Type B pancreatic cell (in vitro differentiated cells): ENCODE measurements at regions not wholly inside any gene's neighbourhood (a gene's known extent, or its start where the extent isn't known, plus 50 kb on each side); places are given as distances from the start of the nearest gene placed in this dataset.

ENCODE experiments used
- DNase-seq: peaks from one replicate; pipeline ENCODE4 v3.0.0; 2021; ENCODE audit warnings: mixed read lengths; ENCODE audit not compliant: unreplicated experiment; ENCODE audit errors: extremely low spot score
- H3K27ac Mint-ChIP-seq: 2 replicates; pipeline ENCODE4 v1.8.0; 2021; ENCODE audit warnings: mild to moderate bottlenecking, mixed read lengths
- H3K27me3 Mint-ChIP-seq: 2 replicates; pipeline ENCODE4 v1.8.0; 2021; ENCODE audit warnings: mixed read lengths
- H3K36me3 Mint-ChIP-seq: 2 replicates; pipeline ENCODE4 v1.8.0; 2021; ENCODE audit warnings: mixed read lengths
- H3K4me1 Mint-ChIP-seq: one replicate; pipeline ENCODE4 v1.8.0; 2021; ENCODE audit warnings: mixed read lengths; ENCODE audit not compliant: unreplicated experiment
- H3K4me3 Mint-ChIP-seq: 2 replicates; pipeline ENCODE4 v1.8.0; 2021; ENCODE audit warnings: mild to moderate bottlenecking, mixed read lengths
- H3K9me3 Mint-ChIP-seq: 2 replicates; pipeline ENCODE4 v1.8.0; 2021; ENCODE audit warnings: mixed read lengths
- TF ChIP-seq, protein P1 (sequence below): fragments of 200-600 bp; sonication (generic); conservative IDR thresholded peaks from 2 replicates; pipeline ENCODE4 v1.5.0; 2021; ENCODE audit warnings: antibody characterized with exemption, mild to moderate bottlenecking

DNA sequence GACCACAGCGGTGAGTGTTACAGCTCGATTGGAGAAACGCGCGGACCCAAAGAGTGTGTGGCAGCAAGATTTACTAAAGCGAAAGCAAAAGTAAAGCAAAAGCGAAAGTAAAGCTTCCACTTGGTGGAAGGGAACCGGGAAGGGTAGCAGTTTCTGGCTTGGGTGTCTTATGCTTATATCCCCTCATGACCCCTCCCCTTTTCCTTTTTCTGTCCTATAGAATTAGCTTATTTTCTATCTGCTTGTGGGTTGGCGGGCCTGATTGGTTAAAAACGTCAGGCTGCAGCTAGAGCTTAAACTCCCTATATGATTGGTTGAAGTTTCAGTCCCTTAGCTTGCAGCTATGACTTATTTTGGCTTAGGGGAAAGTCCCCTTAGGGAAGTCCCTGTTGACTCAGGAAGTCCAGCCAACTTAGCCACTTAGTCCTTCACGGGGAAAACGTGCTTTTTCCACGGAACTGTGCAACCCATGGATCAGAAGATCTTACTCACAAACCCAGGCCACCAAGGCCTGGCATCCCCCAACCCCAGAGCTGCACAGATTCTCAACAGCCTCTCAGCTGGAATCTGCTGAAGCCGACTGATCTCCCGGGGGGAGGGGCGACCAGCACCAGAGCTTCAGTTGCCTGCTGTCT, 114.2 kb upstream of the ADAMTS16 start:
- H3K4me1 Mint-ChIP-seq = no peaks in the 10 kb centered on the region
- no peak for DNase-seq
- no peaks in the 10 kb centered on the region for H3K9me3 Mint-ChIP-seq
- no peak overlapping the region for H3K27ac Mint-ChIP-seq
- peaks cover 6% of the 10 kb centered on the region for H3K27me3 Mint-ChIP-seq
- H3K36me3 Mint-ChIP-seq = no peaks in the 10 kb centered on the region
- H3K4me3 Mint-ChIP-seq = no peak overlapping the region
- TF ChIP-seq, protein P1, sequence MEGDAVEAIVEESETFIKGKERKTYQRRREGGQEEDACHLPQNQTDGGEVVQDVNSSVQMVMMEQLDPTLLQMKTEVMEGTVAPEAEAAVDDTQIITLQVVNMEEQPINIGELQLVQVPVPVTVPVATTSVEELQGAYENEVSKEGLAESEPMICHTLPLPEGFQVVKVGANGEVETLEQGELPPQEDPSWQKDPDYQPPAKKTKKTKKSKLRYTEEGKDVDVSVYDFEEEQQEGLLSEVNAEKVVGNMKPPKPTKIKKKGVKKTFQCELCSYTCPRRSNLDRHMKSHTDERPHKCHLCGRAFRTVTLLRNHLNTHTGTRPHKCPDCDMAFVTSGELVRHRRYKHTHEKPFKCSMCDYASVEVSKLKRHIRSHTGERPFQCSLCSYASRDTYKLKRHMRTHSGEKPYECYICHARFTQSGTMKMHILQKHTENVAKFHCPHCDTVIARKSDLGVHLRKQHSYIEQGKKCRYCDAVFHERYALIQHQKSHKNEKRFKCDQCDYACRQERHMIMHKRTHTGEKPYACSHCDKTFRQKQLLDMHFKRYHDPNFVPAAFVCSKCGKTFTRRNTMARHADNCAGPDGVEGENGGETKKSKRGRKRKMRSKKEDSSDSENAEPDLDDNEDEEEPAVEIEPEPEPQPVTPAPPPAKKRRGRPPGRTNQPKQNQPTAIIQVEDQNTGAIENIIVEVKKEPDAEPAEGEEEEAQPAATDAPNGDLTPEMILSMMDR = no peak

DNA sequence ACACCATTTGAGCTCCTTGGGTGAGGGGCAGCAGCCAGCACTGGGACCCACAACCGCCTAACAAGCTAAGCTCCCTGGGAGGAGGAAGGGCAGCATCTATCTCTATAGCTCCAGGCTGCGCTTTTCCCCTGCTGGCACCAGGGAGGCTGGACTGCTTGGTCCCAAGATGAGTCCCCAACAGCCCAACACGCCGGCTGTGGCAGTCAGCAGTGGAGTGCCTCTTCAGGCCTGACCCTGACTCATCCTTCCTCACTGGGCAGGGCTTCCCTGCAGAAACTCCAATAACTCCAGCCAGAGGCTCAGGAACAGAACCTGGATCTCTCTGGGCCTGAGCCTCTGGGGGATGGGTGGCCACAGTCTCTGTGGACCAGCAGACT, 113.7 kb upstream of the ADAMTS16 start:
- Mint-ChIP-seq H3K4me1 (no peaks in the 10 kb centered on the region), H3K9me3 (no peaks in the 10 kb centered on the region), H3K36me3 (no peaks in the 10 kb centered on the region), H3K27me3 (peaks cover 6% of the 10 kb centered on the region), H3K27ac (no peak overlapping the region), H3K4me3 (no peak overlapping the region)
- DNase-seq = no peak
- TF ChIP-seq, protein P1 = no peak

DNA sequence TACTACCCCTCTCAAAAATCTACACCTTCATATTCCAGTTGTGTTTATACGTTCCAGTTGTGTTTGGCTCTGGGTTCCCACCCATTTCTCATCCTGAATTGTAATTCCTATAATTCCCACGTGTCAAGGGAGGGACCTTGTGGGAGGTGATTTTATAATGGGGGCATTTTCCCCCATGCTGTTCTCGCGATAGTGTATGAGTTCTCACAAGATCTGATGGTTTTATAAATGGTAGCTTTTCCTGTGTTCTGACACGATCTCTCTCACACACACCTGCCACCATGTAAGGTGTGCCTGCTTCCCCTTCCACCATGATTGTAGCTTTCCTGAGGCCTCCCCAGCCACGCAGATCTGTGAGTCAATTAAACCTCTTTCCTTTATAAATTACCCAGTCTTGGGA, 108.5 kb upstream of the ADAMTS16 start:
- DNase-seq = no peak
- H3K4me3 Mint-ChIP-seq = no peak overlapping the region
- no peaks in the 10 kb centered on the region for H3K9me3 Mint-ChIP-seq
- TF ChIP-seq, protein P1 = no peak
- no peaks in the 10 kb centered on the region for H3K36me3 Mint-ChIP-seq
- H3K4me1 Mint-ChIP-seq = no peaks in the 10 kb centered on the region
- no peak overlapping the region for H3K27ac Mint-ChIP-seq
- peaks cover 10% of the 10 kb centered on the region for H3K27me3 Mint-ChIP-seq

DNA sequence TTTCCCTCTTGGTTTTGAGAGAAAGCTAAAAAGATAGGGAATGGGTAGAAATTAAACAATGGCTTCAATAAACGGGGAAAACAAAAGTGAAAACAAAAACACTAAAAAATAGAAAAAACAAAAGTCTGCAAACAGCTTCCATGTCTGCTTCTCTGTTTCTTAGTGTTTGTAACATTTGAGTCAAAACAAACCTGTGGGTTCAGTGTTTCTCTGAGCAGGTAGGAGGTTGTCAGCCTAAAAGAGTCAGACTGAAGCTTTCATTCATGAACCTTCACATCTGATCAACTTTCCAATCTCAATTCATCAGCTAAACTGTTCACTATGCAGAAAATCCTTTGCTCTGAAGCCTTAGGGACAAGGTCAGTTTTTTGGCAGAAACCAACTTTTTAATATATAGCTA, 102.5 kb upstream of the ADAMTS16 start:
- no peak for DNase-seq
- TF ChIP-seq, protein P1 = no peak
- Mint-ChIP-seq H3K4me1 (no peaks in the 10 kb centered on the region), H3K27me3 (peaks cover 4% of the 10 kb centered on the region), H3K27ac (no peak overlapping the region), H3K9me3 (no peaks in the 10 kb centered on the region), H3K4me3 (no peak overlapping the region), H3K36me3 (no peaks in the 10 kb centered on the region)

DNA sequence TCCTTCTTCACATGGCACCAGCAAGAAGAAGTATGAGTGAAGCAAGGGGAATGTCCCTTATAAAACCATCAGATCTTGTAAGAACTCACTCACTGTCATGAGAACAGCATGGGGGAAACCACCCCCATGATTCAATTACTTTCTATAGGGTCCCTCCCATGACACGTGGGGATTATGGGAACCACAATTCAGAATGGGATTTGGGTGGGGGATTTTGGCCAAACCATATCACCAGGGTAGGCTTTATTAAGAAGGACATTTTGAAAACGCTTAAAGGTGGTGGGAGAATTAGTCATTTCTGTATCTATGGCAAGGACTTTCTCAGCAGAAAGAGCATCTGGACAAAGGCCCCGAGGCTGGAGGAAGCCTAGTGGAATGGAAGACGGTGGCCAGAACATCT, 100.2 kb upstream of the ADAMTS16 start:
- no peaks in the 10 kb centered on the region for H3K4me1 Mint-ChIP-seq
- DNase-seq = no peak
- TF ChIP-seq, protein P1 = no peak
- no peaks in the 10 kb centered on the region for H3K36me3 Mint-ChIP-seq
- no peak overlapping the region for H3K4me3 Mint-ChIP-seq
- H3K27me3 Mint-ChIP-seq = no peaks in the 10 kb centered on the region
- H3K27ac Mint-ChIP-seq = no peak overlapping the region
- no peaks in the 10 kb centered on the region for H3K9me3 Mint-ChIP-seq

DNA sequence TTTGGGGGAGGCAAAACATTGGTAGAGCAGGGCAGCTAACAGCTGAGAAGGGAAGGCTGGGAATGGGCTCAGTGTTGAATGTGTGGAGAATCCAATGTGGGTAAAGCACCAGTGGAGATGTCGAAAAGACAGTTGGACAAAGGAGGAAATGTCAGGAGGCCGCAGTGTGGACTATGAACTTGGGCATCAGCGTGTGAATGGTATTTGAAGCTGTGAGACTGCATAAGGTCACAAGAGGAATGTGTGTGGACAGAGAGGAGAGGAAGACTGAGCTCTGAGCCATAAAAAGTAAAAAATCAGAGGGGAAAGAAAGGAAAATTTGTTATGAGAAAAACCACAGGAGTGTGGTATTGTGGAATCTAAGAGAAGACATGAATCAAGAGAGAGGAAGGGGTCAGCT, 99.4 kb upstream of the ADAMTS16 start:
- H3K27ac Mint-ChIP-seq = no peak overlapping the region
- H3K36me3 Mint-ChIP-seq = no peaks in the 10 kb centered on the region
- no peaks in the 10 kb centered on the region for H3K4me1 Mint-ChIP-seq
- no peaks in the 10 kb centered on the region for H3K9me3 Mint-ChIP-seq
- no peak overlapping the region for H3K4me3 Mint-ChIP-seq
- H3K27me3 Mint-ChIP-seq = peaks cover 3% of the 10 kb centered on the region
- no peak for DNase-seq
- TF ChIP-seq, protein P1 = no peak
